ENCODE measurements at regions not wholly inside any gene's neighbourhood (a gene's known extent, or its start where the extent isn't known, plus 50 kb on each side); places are given as distances from the start of the nearest gene placed in this dataset.

DNA sequence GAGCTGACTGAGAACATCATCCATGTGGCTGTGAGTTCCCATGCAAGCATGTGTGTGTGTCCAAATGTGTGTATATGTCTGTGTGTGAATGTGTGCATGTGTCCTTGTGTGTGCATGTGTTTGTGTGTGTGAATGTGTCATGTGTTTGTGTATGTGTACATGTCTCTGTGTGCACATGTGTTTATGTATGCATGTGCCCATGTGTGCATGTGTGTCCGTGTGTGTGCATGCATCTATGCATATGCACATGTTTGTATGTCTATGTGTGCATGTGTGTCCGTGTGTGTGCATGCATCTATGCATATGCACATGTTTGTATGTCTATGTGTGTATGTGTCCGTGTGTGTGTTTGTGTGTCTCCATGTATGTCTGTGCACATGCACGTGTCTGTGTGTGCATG, 99.7 kb downstream of the LBH start:
- POLR2A ChIA-PET, result no interaction called here

DNA sequence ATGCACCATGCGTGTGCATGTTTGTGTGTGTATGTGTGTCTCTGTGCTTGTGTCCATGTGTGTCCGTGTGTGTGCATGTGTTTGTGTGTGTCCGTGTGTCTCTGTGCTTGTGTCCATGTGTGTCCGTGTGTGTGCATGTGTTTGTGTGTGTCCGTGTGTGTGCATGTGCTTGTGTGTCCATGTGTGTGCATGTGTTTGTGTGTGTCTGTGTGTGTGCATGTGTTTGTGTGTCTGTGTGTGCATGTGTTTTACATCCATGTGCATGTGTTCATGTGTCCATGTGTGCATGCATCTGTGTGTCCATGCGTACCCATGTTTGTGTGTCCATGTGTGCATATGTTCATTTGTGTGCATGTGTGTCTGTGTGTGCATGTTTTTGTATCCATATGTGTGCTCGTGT, 100.5 kb downstream of the LBH start:
- no peak for DNase-seq (ENCODE audit: low read depth in 1 of 2, low spot score in 1 of 2)

More for the DNA sequence above, 99.7 kb downstream of the LBH start:
- WGBS (ENCODE audit: missing lambda C conversion rate), result 62% methylated on average over 4 of the region's 4 CpGs
- ATAC-seq, result no peak
- Histone ChIP-seq H3K4me3 (no peak overlapping the region), H3K4me1 (peaks cover 10% of the 10 kb centered on the region; the same call in 1 of the 3 replicates), H3K9me3 (no peaks in the 10 kb centered on the region), H3K27ac (no peak overlapping the region), H3K4me2 (no peak overlapping the region)
- DNase-seq (ENCODE audit: low read depth in 1 of 2, low spot score in 1 of 2), result no peak
- FAIRE-seq, result peak; percentile 84
- TF ChIP-seq HES2 (IDR thresholded peaks at IDR 0.05) (no peak), EHMT2 (IDR thresholded peaks at IDR 0.05; ENCODE audit: low read depth) (no peak), SREBF2 (IDR thresholded peaks at IDR 0.05) (no peak), CBX8 (IDR thresholded peaks at IDR 0.05) (no peak), NFE2L2 (conservative IDR thresholded peaks at IDR 0.05; ENCODE audit: low read length) (no peak), MAFK (IDR thresholded peaks at IDR 0.05; ENCODE audit: partially characterized antibody) (no peak), HDAC2 (IDR thresholded peaks at IDR 0.05) (no peak), FOSL2 (IDR thresholded peaks at IDR 0.05) (no peak), FOSL2 (CRISPR knock-in tag; IDR thresholded peaks at IDR 0.05) (no peak), TFCP2L1 (CRISPR knock-in tag; IDR thresholded peaks at IDR 0.05) (no peak), ZC3H11A (IDR thresholded peaks at IDR 0.05) (no peak), CEBPB (IDR thresholded peaks at IDR 0.05) (no peak)
- TF ChIP-seq, protein P1, sequence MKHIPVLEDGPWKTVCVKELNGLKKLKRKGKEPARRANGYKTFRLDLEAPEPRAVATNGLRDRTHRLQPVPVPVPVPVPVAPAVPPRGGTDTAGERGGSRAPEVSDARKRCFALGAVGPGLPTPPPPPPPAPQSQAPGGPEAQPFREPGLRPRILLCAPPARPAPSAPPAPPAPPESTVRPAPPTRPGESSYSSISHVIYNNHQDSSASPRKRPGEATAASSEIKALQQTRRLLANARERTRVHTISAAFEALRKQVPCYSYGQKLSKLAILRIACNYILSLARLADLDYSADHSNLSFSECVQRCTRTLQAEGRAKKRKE (CRISPR knock-in tag; IDR thresholded peaks at IDR 0.05; ENCODE audit: low read depth), result no peak
- CTCF ChIA-PET, result interaction anchor here (1.1 kb wide), 1 partner anchor 23 kb away, joined by 3 read pairs; no protein-coding TSS in a partner anchor

More for the DNA sequence above, 100.5 kb downstream of the LBH start:
- ChIA-PET CTCF (no interaction called here), POLR2A (no interaction called here)
- no peak overlapping the region for H3K4me2 ChIP-seq
- H3K4me1 ChIP-seq, result peaks cover 10% of the 10 kb centered on the region; the same call in 1 of the 3 replicates
- H3K4me3 ChIP-seq, result no peak overlapping the region
- FAIRE-seq, result no peak
- 89% methylated on average over 7 of the region's 7 CpGs for WGBS (ENCODE audit: missing lambda C conversion rate)
- ATAC-seq, result no peak
- H3K27ac ChIP-seq, result no peak overlapping the region
- TF ChIP-seq RAD21 (conservative IDR thresholded peaks at IDR 0.05 in 1 of 2, IDR thresholded peaks at IDR 0.05 in 1 of 2), result no peak
- TF ChIP-seq, protein P2, sequence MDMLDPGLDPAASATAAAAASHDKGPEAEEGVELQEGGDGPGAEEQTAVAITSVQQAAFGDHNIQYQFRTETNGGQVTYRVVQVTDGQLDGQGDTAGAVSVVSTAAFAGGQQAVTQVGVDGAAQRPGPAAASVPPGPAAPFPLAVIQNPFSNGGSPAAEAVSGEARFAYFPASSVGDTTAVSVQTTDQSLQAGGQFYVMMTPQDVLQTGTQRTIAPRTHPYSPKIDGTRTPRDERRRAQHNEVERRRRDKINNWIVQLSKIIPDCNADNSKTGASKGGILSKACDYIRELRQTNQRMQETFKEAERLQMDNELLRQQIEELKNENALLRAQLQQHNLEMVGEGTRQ (IDR thresholded peaks at IDR 0.05), result no peak
- no peak for TF ChIP-seq NFE2L2 (conservative IDR thresholded peaks at IDR 0.05; ENCODE audit: low read length)
- TF ChIP-seq, protein P3, sequence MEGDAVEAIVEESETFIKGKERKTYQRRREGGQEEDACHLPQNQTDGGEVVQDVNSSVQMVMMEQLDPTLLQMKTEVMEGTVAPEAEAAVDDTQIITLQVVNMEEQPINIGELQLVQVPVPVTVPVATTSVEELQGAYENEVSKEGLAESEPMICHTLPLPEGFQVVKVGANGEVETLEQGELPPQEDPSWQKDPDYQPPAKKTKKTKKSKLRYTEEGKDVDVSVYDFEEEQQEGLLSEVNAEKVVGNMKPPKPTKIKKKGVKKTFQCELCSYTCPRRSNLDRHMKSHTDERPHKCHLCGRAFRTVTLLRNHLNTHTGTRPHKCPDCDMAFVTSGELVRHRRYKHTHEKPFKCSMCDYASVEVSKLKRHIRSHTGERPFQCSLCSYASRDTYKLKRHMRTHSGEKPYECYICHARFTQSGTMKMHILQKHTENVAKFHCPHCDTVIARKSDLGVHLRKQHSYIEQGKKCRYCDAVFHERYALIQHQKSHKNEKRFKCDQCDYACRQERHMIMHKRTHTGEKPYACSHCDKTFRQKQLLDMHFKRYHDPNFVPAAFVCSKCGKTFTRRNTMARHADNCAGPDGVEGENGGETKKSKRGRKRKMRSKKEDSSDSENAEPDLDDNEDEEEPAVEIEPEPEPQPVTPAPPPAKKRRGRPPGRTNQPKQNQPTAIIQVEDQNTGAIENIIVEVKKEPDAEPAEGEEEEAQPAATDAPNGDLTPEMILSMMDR (IDR thresholded peaks at IDR 0.05), result no peak
- TF ChIP-seq, protein P4, sequence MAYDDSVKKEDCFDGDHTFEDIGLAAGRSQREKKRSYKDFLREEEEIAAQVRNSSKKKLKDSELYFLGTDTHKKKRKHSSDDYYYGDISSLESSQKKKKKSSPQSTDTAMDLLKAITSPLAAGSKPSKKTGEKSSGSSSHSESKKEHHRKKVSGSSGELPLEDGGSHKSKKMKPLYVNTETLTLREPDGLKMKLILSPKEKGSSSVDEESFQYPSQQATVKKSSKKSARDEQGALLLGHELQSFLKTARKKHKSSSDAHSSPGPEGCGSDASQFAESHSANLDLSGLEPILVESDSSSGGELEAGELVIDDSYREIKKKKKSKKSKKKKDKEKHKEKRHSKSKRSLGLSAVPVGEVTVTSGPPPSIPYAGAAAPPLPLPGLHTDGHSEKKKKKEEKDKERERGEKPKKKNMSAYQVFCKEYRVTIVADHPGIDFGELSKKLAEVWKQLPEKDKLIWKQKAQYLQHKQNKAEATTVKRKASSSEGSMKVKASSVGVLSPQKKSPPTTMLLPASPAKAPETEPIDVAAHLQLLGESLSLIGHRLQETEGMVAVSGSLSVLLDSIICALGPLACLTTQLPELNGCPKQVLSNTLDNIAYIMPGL (CRISPR knock-in tag; IDR thresholded peaks at IDR 0.05; ENCODE audit: borderline replicate concordance), result no peak
- no peak for TF ChIP-seq EHF (CRISPR knock-in tag; IDR thresholded peaks at IDR 0.05)
- TF ChIP-seq ZNF302 (CRISPR knock-in tag; IDR thresholded peaks at IDR 0.05), result no peak
- TF ChIP-seq NPAS2 (CRISPR knock-in tag; IDR thresholded peaks at IDR 0.05; ENCODE audit: borderline replicate concordance), result no peak
- no peak for TF ChIP-seq MAZ (IDR thresholded peaks at IDR 0.05; ENCODE audit: borderline replicate concordance, low read depth, low read length)
- TF ChIP-seq, protein P1 (CRISPR knock-in tag; IDR thresholded peaks at IDR 0.05; ENCODE audit: low read depth), result no peak
- no peak for TF ChIP-seq CBX8 (IDR thresholded peaks at IDR 0.05)
- TF ChIP-seq KDM5A (IDR thresholded peaks at IDR 0.05), result no peak
- no peak for TF ChIP-seq JUN (IDR thresholded peaks at IDR 0.05)
- TF ChIP-seq RNF2 (IDR thresholded peaks at IDR 0.05; ENCODE audit: borderline replicate concordance, low read depth), result no peak
- no peak for TF ChIP-seq POLR2A (IDR thresholded peaks at IDR 0.05; ENCODE audit: low read length)
- TF ChIP-seq NR3C1 (IDR thresholded peaks at IDR 0.05), result no peak
- no peaks in the 10 kb centered on the region for H3K9me3 ChIP-seq
